HCT116 (cell line): ENCODE measurements at regions not wholly inside any gene's neighbourhood (a gene's known extent, or its start where the extent isn't known, plus 50 kb on each side); places are given as distances from the start of the nearest gene placed in this dataset.

Experiments
- ATF3 ChIP-seq: IDR thresholded peaks from 2 replicates; pipeline ENCODE4 v1.6.1; 2012
- CBX3 ChIP-seq: IDR thresholded peaks from 2 replicates; pipeline ENCODE4 v1.6.1; 2012; ENCODE audit warnings: low read depth
- ELF1 ChIP-seq: IDR thresholded peaks from 2 replicates; pipeline ENCODE4 v1.6.1; 2012; ENCODE audit warnings: low read depth, borderline replicate concordance
- EZH2 ChIP-seq: fragments of 200-600 bp; sonication (generic); IDR thresholded peaks from 2 replicates; pipeline ENCODE4 v1.6.1; 2017; ENCODE audit warnings: antibody characterized with exemption, mixed run types
- POLR2A ChIP-seq: IDR thresholded peaks from 2 replicates; pipeline ENCODE4 v1.7.0; 2011; ENCODE audit warnings: borderline replicate concordance; ENCODE audit not compliant: insufficient read depth, insufficient read length; ENCODE audit errors: extremely low read depth
- POLR2AphosphoS5 ChIP-seq: IDR thresholded peaks from 2 replicates; pipeline ENCODE4 v1.6.1; 2011; ENCODE audit warnings: mild to moderate bottlenecking, low read depth, low read length, moderate library complexity
- RAD21 ChIP-seq: IDR thresholded peaks from 2 replicates; pipeline ENCODE4 v1.6.1; 2012; ENCODE audit warnings: low read depth, mild to moderate bottlenecking
- YY1 ChIP-seq: IDR thresholded peaks from 2 replicates; pipeline ENCODE4 v1.6.1; 2011; ENCODE audit warnings: low read length, low read depth, moderate library complexity, mild to moderate bottlenecking; ENCODE audit not compliant: insufficient replicate concordance; ENCODE audit errors: extremely low read depth
- ZNF274 ChIP-seq: fragments of 200-500 bp; sonication (Bioruptor generic); IDR thresholded peaks from 2 replicates; pipeline ENCODE4 v1.6.1; 2014; ENCODE audit warnings: mild to moderate bottlenecking, low read depth, low read length, inconsistent platforms
- TF ChIP-seq, protein P1 (sequence below), 3 experiments: fragments of 200-600 bp in 1 of 3; sonication (generic) in 1 of 3; IDR thresholded peaks in 2 of 3; conservative IDR thresholded peaks in 1 of 3; 2 replicates each; pipeline ENCODE4 v1.5.1; 2012 to 2017; ENCODE audit warnings: low read depth in 2 of 3, low read length in 2 of 3, antibody characterized with exemption in 1 of 3, borderline replicate concordance in 1 of 3, control low read depth in 1 of 3, mild to moderate bottlenecking in 1 of 3, mixed read lengths in 1 of 3, mixed run types in 1 of 3, moderate library complexity in 1 of 3; ENCODE audit not compliant: insufficient read depth in 1 of 3

GRCh38 chr9:79237861-79238260, 333.9 kb upstream of the TLE4 start:
- no peak for TF ChIP-seq ATF3
- TF ChIP-seq, protein P1, sequence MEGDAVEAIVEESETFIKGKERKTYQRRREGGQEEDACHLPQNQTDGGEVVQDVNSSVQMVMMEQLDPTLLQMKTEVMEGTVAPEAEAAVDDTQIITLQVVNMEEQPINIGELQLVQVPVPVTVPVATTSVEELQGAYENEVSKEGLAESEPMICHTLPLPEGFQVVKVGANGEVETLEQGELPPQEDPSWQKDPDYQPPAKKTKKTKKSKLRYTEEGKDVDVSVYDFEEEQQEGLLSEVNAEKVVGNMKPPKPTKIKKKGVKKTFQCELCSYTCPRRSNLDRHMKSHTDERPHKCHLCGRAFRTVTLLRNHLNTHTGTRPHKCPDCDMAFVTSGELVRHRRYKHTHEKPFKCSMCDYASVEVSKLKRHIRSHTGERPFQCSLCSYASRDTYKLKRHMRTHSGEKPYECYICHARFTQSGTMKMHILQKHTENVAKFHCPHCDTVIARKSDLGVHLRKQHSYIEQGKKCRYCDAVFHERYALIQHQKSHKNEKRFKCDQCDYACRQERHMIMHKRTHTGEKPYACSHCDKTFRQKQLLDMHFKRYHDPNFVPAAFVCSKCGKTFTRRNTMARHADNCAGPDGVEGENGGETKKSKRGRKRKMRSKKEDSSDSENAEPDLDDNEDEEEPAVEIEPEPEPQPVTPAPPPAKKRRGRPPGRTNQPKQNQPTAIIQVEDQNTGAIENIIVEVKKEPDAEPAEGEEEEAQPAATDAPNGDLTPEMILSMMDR (IDR thresholded peaks at IDR 0.05 in 2 of 3, conservative IDR thresholded peaks at IDR 0.05 in 1 of 3; ENCODE audit: borderline replicate concordance in 1 of 3, insufficient read depth in 1 of 3, low read depth in 2 of 3, low read length in 2 of 3) = no peak
- TF ChIP-seq POLR2AphosphoS5 = no peak
- TF ChIP-seq YY1 = no peak
- no peak for TF ChIP-seq ZNF274
- TF ChIP-seq ELF1 = no peak
- TF ChIP-seq CBX3 = no peak
- no peak for TF ChIP-seq POLR2A
- no peak for TF ChIP-seq EZH2
- no peak for TF ChIP-seq RAD21
